ENCODE measurements at regions not wholly inside any gene's neighbourhood (a gene's known extent, or its start where the extent isn't known, plus 50 kb on each side); places are given as distances from the start of the nearest gene placed in this dataset.

- Mint-ChIP-seq H3K27me3 (ENCODE audit: insufficient read depth, unreplicated experiment) (no peaks in the 10 kb centered on the region), H3K9me3 (ENCODE audit: unreplicated experiment) (no peaks in the 10 kb centered on the region), H3K27ac (ENCODE audit: low read depth, unreplicated experiment) (no peak overlapping the region), H3K36me3 (ENCODE audit: insufficient read depth, unreplicated experiment) (no peaks in the 10 kb centered on the region), H3K4me3 (ENCODE audit: unreplicated experiment) (no peak overlapping the region), H3K4me1 (ENCODE audit: insufficient read depth, unreplicated experiment) (no peaks in the 10 kb centered on the region)
- no TSS peak for BruUV-seq (replicated peaks)
- POLR2A ChIA-PET = interaction anchor here (0.6 to 0.7 kb wide), 3 partner anchors 190 to 807 kb away, joined by 3 to 5 read pairs (median 3); no protein-coding TSS in a partner anchor
- CTCF ChIA-PET = interaction anchor here (0.6 to 0.7 kb wide), 3 partner anchors 13 to 1542 kb away, joined by 3 to 4 read pairs (median 3); no protein-coding TSS in a partner anchor
- intact Hi-C loops (cut with micrococcal nuclease) = no loop called here
- no peak for TF ChIP-seq CTCF (IDR thresholded peaks at IDR 0.05; ENCODE audit: unreplicated experiment)
- no peak for DNase-seq (ENCODE audit: unreplicated experiment)
These were observed 580.9 kb downstream of the NYAP2 start for GRCh38 chr2:225980372-225980771.

GRCh38 chr2:225971433-225971832 lies 571.9 kb downstream of the NYAP2 start:
- Mint-ChIP-seq H3K4me3 (ENCODE audit: unreplicated experiment) (no peak overlapping the region), H3K9me3 (ENCODE audit: unreplicated experiment) (peaks cover 27% of the 10 kb centered on the region), H3K36me3 (ENCODE audit: insufficient read depth, unreplicated experiment) (no peaks in the 10 kb centered on the region), H3K4me1 (ENCODE audit: insufficient read depth, unreplicated experiment) (no peaks in the 10 kb centered on the region), H3K27me3 (ENCODE audit: insufficient read depth, unreplicated experiment) (no peaks in the 10 kb centered on the region), H3K27ac (ENCODE audit: low read depth, unreplicated experiment) (no peak overlapping the region)
- no peak for TF ChIP-seq CTCF (IDR thresholded peaks at IDR 0.05; ENCODE audit: unreplicated experiment)
- BruUV-seq (replicated peaks) = no TSS peak
- POLR2A ChIA-PET = interaction anchor here (0.6 kb wide), 1 partner anchor 31 kb away, joined by 4 read pairs; no protein-coding TSS in a partner anchor
- intact Hi-C loops (cut with micrococcal nuclease) = no loop called here
- CTCF ChIA-PET = no interaction called here
- no peak for DNase-seq (ENCODE audit: unreplicated experiment)

- TF ChIP-seq CTCF (IDR thresholded peaks at IDR 0.05; ENCODE audit: unreplicated experiment) = no peak
- Mint-ChIP-seq H3K27ac (ENCODE audit: low read depth, unreplicated experiment) (no peak overlapping the region), H3K4me3 (ENCODE audit: unreplicated experiment) (no peak overlapping the region), H3K27me3 (ENCODE audit: insufficient read depth, unreplicated experiment) (no peaks in the 10 kb centered on the region), H3K4me1 (ENCODE audit: insufficient read depth, unreplicated experiment) (no peaks in the 10 kb centered on the region), H3K9me3 (ENCODE audit: unreplicated experiment) (peaks cover 19% of the 10 kb centered on the region), H3K36me3 (ENCODE audit: insufficient read depth, unreplicated experiment) (no peaks in the 10 kb centered on the region)
- DNase-seq (ENCODE audit: unreplicated experiment) = no peak
- BruUV-seq (replicated peaks) = no TSS peak
- POLR2A ChIA-PET = interaction anchor here (0.7 kb wide), 1 partner anchor 851 kb away, joined by 3 read pairs; no protein-coding TSS in a partner anchor
- intact Hi-C loops (cut with micrococcal nuclease) = no loop called here
- CTCF ChIA-PET = interaction anchor here (0.7 kb wide), 1 partner anchor 1012 kb away, joined by 3 read pairs; no protein-coding TSS in a partner anchor
These were observed 549.4 kb downstream of the NYAP2 start for GRCh38 chr2:225948903-225949302.

GRCh38 chr2:225938991-225939390 lies 539.5 kb downstream of the NYAP2 start:
- no peak for TF ChIP-seq CTCF (IDR thresholded peaks at IDR 0.05; ENCODE audit: unreplicated experiment)
- POLR2A ChIA-PET = no interaction called here
- H3K9me3 Mint-ChIP-seq (ENCODE audit: unreplicated experiment) = no peaks in the 10 kb centered on the region
- no peak for DNase-seq (ENCODE audit: unreplicated experiment)
- H3K27ac Mint-ChIP-seq (ENCODE audit: low read depth, unreplicated experiment) = no peak overlapping the region
- CTCF ChIA-PET = no interaction called here
- intact Hi-C loops (cut with micrococcal nuclease) = no loop called here
- BruUV-seq (replicated peaks) = no TSS peak
- no peaks in the 10 kb centered on the region for H3K36me3 Mint-ChIP-seq (ENCODE audit: insufficient read depth, unreplicated experiment)
- no peaks in the 10 kb centered on the region for H3K4me1 Mint-ChIP-seq (ENCODE audit: insufficient read depth, unreplicated experiment)
- no peaks in the 10 kb centered on the region for H3K27me3 Mint-ChIP-seq (ENCODE audit: insufficient read depth, unreplicated experiment)
- H3K4me3 Mint-ChIP-seq (ENCODE audit: unreplicated experiment) = no peak overlapping the region

All from MCF 10A (cell line).